Stimulated activated CD4-positive, alpha-beta T cell treated with anti-CD3 and anti-CD28 coated beads, Interleukin-2, amount 100 ng/mL, for 24 hours (primary cell): ENCODE measurements at regions not wholly inside any gene's neighbourhood (a gene's known extent, or its start where the extent isn't known, plus 50 kb on each side); places are given as distances from the start of the nearest gene placed in this dataset.

ENCODE experiments used
- DNase-seq, 2 donors: peaks; one replicate each; pipeline ENCODE4 v3.0.0-alpha.2; 2020

DNA sequence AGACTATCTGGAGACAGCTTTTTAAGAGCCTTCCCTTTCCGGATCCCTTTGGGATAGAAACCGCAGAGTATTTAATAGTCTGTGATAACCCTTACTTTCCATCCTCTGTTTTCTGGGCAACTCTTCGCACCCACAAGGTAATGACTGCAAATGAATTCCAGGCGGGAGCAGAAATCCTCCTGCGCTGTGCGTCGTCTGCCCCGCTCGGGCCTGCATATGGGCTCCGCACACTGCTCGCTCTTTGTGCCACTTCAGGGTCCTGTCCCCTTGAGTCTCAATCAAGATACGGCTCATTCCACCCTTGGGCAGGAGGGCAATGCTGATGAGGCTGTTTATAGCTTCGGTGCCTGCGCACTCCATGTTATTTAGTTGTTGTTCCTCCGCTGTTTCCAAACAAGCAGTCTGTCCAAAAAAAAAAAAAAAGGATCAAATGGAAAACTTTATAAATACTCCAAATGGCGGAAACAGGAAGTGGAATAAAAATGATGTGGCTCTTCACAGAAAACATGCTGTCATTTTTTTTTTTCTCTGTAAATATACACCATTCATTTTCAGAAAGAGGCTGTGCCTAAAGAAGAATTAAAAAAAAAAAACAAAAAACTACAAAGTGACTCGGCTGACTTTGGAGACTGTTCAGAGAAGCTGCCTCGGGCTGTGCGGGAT, 169.6 kb upstream of the GMDS start:
- no peak for DNase-seq

DNA sequence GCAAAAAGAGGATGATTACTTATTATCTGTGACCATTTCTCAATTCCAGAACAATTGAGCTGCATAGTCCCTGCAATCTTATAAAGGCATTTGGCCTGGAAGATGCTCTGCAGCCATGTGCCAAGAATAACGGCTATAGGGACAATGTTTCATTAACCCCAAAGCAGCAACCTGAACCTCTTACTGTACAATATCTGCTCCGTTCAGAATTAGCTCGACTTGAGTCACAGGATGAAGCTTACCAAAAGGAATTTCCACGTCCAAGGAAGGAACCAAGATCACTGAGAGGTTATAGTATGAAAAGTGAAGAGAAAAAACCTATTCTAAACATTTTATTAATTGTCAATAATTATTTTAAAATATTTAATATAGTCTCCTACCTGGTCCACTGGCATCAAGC, 167.3 kb upstream of the GMDS start:
- no peak for DNase-seq

DNA sequence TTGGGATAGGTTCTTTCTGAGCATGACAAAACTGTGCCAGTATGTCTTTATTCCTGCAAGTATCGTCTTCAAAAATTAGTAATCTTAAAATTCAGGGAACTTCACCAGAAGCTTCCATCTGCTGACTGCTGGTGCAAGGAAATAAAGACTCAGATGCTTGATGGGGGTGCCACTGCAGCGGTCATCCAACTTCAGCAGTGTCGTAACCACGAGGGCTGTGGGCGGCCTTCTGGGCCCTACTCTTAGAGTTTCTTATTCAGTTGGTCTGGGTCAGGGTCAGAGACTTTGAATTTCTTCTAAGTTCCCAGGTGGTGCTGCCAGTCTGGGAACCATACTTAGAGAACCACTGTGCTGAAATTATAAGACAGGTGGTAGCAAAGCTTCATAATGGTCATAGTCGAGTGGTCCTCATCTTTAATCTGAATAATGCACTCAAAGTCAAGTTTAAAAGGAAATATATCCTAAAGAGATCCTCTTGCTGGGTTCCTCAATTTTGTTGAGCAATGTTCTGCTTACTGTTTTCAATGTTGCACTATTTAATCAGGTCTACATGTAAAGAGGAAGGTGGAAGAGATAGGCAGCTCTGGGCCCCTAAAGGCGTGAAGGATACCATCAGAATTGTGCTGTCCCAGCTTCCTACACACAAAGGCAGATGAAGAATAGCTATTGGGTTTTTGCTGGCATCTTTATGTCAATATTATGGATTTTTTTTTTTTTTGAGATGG, 165.4 kb upstream of the GMDS start:
- DNase-seq = no peak

GRCh38 chr6:2407525-2407924, 162.1 kb upstream of the GMDS start:
- DNase-seq = no peak

- no peak for DNase-seq
Measured at GRCh38 chr6:2404211-2404929, 159.0 kb upstream of the GMDS start.

DNA sequence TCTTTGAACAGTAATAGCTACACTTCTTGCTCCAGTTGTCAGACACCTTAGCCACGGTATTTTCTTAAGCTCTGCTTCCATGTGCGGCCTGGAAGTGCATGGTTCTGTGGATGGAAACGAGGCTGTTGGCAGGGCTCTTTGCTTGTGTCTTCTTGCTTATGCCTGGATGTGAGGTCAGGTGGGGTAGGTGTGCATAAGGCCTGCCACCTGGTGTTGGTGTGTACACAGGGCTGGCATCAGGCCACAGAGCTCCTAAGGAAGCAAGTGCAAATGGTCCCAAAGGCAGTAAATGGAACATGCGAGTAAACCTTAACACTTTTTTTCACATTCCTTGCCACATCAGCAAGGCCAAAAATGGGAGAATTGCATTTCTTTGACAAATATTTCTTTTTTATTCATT, 158.1 kb upstream of the GMDS start:
- DNase-seq = no peak

- DNase-seq = no peak
Measured at GRCh38 chr6:2396846-2397630, 151.6 kb upstream of the GMDS start.

- no peak for DNase-seq
Measured at GRCh38 chr6:2396042-2396657, 150.7 kb upstream of the GMDS start.

- DNase-seq = no peak
Measured at GRCh38 chr6:2388554-2389324, 143.3 kb upstream of the GMDS start.

- peak; percentile 9 to 19 for DNase-seq
Measured at GRCh38 chr6:2387445-2387844, 142.0 kb upstream of the GMDS start.

- DNase-seq = no peak
Measured at GRCh38 chr6:2385471-2385983, 140.1 kb upstream of the GMDS start.

DNA sequence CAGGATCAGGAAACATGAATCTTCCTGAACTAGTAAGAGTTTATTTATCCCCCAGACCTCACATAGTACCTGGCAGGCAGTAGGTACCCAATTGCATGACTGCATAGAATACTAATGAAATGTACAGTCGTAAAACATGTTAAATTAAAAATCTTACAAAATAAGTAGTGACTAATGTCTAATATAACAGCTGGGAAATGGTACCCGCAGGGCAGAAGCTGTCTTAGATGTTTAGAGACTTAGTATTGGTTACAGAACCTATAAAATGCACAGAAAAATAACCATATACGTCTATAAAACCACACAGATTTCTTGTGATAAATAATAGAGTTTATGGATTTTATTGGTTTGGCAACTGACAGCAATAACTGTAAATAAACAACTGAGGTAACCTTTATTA, 139.1 kb upstream of the GMDS start:
- no peak for DNase-seq

GRCh38 chr6:2381872-2382661, 136.7 kb upstream of the GMDS start:
- no peak for DNase-seq

DNA sequence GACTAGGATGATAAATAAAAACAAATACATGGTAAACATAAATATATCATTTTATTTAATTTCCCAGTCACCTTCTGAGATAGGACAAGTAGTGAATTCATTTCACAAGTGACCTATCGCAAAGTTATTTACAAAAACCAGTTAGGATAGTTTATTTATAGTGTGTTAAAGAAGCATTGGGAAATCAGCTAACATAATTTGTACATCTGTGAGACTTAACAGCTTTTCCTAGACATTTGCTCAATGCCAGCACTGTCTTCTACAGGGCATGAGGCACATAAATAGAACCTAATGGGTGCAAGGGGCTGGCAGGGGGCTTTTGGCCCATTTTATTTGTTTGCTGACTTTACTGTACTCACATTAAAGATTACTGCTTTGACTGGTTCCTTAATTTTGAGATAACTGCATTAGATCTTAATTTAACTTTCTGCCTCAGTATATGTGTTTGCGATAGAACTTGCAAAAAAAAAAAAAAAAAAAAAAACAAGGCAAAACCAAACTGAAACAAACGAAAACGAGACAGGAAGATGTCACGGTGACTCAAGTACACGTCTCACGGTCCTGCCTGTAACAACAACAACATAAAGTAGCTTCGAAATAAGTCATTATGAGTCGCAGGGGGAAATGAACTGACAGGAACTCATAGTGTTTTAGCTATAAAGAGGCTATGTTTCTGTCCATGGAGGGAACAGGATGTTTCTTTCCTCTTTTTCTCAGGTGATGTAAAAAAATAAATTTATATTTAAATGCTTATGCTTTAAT, 133.7 kb upstream of the GMDS start:
- no peak for DNase-seq

- DNase-seq = no peak
Measured at GRCh38 chr6:2378046-2378657, 132.7 kb upstream of the GMDS start.

DNA sequence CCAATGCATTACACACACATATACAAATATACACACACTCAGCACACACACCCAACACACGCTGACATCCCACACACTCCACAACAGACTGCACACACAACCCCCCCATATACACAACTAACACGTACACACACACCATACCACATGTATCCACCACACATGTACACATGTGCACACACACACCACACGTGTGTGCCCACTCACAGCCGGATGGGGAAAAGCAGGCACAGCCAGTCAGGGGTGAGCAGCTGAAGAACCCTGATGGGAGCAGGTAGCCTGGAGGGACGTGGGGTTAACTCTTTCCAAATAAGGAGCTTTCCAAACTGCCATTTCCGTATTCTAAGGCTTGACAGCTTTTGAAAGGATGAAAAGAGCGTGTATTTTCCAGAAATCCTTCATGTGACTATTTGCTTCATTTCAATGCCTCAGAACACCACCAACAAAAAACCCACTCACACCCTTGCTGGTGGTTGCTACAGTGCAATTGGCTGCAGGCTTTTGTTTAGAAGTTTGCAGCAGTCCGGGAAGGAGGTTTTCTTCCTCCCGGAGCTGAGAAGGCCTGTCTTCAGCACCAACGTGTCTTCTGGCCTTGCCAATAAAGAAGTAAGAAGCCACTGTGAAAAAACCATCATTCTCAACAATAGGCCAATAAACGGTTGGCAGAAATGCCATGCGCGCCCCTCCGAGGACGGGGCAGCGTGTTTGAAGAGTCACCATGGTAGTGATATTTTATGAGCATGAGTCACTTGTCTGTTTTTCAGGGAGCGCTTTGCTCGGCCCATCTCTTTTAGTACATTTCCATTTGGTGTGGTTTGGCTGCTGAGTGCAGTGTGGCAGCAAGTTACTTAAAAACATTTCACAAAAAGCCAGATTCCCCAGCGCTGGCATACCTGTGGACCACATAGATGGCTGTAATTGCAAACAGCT, 131.3 kb upstream of the GMDS start:
- no peak for DNase-seq

GRCh38 chr6:2375443-2375842, 130.0 kb upstream of the GMDS start:
- no peak for DNase-seq

DNA sequence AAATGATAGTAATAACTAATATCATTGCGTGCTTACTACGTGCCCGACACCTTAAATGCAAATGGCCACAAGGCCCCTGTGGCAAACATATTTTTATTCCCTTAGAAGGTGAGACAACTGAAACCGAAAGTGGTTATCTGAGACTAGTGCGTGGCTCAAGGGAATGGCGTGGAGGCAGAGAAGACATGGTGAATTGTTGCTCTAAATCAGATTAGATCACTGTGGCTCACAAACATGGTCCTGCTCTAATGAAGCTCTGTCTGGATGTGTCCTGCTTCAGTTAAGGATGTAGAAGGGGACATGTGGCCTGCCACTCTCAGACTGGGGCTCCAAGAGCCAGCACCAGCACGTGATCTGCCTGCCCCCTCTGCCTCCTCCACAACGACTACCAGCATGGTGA, 124.2 kb upstream of the GMDS start:
- no peak for DNase-seq

DNA sequence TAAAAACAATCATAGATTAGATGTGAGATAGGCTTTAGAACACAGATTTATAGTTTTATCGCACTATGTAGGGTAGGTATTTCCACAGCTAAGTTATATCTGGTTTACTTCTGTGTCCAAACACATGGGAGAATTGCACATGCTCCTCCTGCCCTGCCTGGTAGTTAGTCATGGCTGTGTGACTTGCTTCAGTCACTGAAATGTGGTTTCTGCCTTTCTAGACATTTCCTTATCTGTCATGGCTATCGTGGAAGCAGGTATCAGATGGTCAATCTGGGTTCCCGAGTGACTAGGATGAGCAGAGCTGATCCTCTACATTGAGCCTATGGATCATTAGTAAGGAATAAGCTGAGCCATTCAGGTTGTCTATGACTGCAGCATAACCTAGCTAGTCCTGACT, 117.8 kb upstream of the GMDS start:
- no peak for DNase-seq
